ENCODE measurements at regions not wholly inside any gene's neighbourhood (a gene's known extent, or its start where the extent isn't known, plus 50 kb on each side); places are given as distances from the start of the nearest gene placed in this dataset.

DNA sequence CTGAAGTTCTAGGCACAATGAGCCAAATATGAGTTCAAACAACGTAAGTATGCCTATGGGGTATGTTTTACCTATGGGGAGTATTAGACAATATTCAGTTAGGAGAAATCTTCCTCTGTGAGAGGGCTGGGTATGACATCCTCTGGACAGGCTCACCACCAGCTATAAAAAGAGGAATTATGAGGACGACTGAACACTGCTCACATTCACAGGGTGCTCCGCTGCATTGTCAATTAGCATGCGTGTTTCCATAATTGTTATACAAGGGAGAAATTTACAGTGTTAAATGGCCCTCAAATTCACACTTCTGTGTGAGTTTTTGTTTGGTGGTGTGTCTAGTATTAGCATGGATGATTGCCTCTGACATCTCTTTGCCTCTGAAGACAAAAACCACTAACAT, 700.4 kb downstream of the BCL11A start:
- no peak for DNase-seq
- TF ChIP-seq, protein P1, sequence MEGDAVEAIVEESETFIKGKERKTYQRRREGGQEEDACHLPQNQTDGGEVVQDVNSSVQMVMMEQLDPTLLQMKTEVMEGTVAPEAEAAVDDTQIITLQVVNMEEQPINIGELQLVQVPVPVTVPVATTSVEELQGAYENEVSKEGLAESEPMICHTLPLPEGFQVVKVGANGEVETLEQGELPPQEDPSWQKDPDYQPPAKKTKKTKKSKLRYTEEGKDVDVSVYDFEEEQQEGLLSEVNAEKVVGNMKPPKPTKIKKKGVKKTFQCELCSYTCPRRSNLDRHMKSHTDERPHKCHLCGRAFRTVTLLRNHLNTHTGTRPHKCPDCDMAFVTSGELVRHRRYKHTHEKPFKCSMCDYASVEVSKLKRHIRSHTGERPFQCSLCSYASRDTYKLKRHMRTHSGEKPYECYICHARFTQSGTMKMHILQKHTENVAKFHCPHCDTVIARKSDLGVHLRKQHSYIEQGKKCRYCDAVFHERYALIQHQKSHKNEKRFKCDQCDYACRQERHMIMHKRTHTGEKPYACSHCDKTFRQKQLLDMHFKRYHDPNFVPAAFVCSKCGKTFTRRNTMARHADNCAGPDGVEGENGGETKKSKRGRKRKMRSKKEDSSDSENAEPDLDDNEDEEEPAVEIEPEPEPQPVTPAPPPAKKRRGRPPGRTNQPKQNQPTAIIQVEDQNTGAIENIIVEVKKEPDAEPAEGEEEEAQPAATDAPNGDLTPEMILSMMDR (IDR thresholded peaks at IDR 0.05; ENCODE audit: unreplicated experiment) = no peak
- Mint-ChIP-seq H3K27me3 (ENCODE audit: unreplicated experiment) (no peaks in the 10 kb centered on the region), H3K4me3 (ENCODE audit: low read depth, unreplicated experiment) (no peak overlapping the region), H3K9me3 (ENCODE audit: low read depth, unreplicated experiment) (no peaks in the 10 kb centered on the region), H3K36me3 (ENCODE audit: insufficient read depth, unreplicated experiment) (no peaks in the 10 kb centered on the region), H3K4me1 (ENCODE audit: low read depth, unreplicated experiment) (no peaks in the 10 kb centered on the region), H3K27ac (ENCODE audit: unreplicated experiment) (no peak overlapping the region)
- CTCF ChIA-PET = no interaction called here
- no TSS peak for BruUV-seq (replicated peaks)
- intact Hi-C loops (cut with micrococcal nuclease; ENCODE audit: unreplicated experiment) = no loop called here

DNA sequence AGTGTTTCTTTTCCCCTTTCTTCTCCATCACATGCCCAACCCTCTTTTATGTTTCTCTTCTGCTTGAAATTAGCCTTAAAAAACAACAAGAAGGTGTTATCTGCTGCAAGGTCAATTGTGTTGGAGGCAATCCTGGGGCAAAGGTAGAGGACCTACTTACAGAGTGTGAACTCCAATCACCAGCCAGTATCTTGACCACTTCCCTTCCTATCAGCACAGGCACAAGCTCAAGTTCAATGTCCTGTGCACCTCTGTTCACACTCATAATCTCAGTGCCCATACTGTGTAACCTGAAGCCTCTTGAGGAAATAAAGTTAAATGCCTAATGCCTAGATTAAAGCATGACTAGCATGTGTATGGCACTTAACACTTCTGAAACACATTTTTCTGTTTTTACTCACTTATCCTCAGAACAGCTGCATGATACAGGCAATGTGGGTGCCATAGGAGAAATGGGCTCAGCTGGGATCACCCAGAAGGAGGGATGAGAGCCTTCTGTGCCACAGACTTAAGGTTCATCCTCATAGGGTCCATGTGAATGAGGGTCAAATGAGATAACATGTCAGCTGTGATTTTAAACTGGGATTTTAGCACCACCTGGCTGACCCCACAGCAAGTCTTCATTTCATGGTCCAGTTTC, 701.5 kb downstream of the BCL11A start:
- Mint-ChIP-seq H3K36me3 (ENCODE audit: insufficient read depth, unreplicated experiment) (no peaks in the 10 kb centered on the region), H3K27me3 (ENCODE audit: unreplicated experiment) (no peaks in the 10 kb centered on the region), H3K4me1 (ENCODE audit: low read depth, unreplicated experiment) (no peaks in the 10 kb centered on the region), H3K9me3 (ENCODE audit: low read depth, unreplicated experiment) (no peaks in the 10 kb centered on the region), H3K27ac (ENCODE audit: unreplicated experiment) (no peak overlapping the region), H3K4me3 (ENCODE audit: low read depth, unreplicated experiment) (no peak overlapping the region)
- CTCF ChIA-PET = no interaction called here
- no TSS peak for BruUV-seq (replicated peaks)
- intact Hi-C loops (cut with micrococcal nuclease; ENCODE audit: unreplicated experiment) = no loop called here
- TF ChIP-seq, protein P1 (IDR thresholded peaks at IDR 0.05; ENCODE audit: unreplicated experiment) = no peak
- DNase-seq = no peak

DNA sequence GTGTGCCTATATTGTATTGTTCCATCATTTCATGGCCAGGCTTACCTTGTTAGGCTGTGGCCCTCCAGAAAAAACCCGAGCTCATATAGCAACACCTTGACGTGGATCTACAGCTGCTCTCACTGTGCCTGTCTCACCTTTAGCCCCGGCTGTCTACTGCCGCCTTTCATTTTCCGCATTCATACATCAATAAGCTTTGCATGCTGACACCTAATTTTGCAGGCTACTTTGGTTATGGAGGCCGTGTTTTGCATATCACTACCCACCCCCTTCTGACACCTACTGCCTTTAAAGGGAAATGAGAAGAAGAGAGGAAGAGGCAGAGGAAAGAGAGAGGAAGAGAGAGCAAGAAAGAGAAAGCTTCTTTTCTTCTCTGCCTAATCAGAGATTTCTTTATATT, 702.9 kb downstream of the BCL11A start:
- intact Hi-C loops (cut with micrococcal nuclease; ENCODE audit: unreplicated experiment) = no loop called here
- BruUV-seq (replicated peaks) = no TSS peak

DNA sequence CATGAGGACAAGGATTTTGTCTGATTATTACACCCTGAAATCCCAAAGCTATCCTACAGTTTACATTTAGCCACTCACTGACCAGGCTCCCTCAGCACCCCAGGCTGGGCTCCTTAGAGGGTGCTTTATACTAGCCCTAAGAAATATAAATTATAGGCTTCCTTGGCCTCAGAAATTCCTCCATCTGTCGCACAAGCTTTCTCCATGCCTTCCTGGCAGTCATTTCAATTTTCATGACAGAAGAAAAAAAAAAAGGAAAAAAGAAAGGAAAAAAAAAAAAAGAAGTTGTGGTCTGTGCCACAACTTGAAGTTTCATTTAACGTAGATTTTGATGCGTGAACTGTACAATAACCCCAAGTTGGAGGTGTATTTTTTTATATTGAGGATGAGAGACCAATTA, 719.5 kb downstream of the BCL11A start:
- no TSS peak for BruUV-seq (replicated peaks)
- Mint-ChIP-seq H3K36me3 (ENCODE audit: insufficient read depth, unreplicated experiment) (no peaks in the 10 kb centered on the region), H3K9me3 (ENCODE audit: low read depth, unreplicated experiment) (peaks cover 8% of the 10 kb centered on the region)

More for the DNA sequence above, 702.9 kb downstream of the BCL11A start:
- no peak for DNase-seq
- H3K36me3 Mint-ChIP-seq (ENCODE audit: insufficient read depth, unreplicated experiment) = no peaks in the 10 kb centered on the region
- TF ChIP-seq, protein P1 (IDR thresholded peaks at IDR 0.05; ENCODE audit: unreplicated experiment) = no peak
- H3K4me3 Mint-ChIP-seq (ENCODE audit: low read depth, unreplicated experiment) = no peak overlapping the region
- CTCF ChIA-PET = no interaction called here
- no peaks in the 10 kb centered on the region for H3K27me3 Mint-ChIP-seq (ENCODE audit: unreplicated experiment)
- H3K27ac Mint-ChIP-seq (ENCODE audit: unreplicated experiment) = no peak overlapping the region
- H3K4me1 Mint-ChIP-seq (ENCODE audit: low read depth, unreplicated experiment) = no peaks in the 10 kb centered on the region
- H3K9me3 Mint-ChIP-seq (ENCODE audit: low read depth, unreplicated experiment) = no peaks in the 10 kb centered on the region

More for the DNA sequence above, 719.5 kb downstream of the BCL11A start:
- DNase-seq = no peak
- CTCF ChIA-PET = interaction anchor here (0.7 kb wide), 1 partner anchor 1097 kb away, joined by 4 read pairs; no protein-coding TSS in a partner anchor
- no peak overlapping the region for H3K27ac Mint-ChIP-seq (ENCODE audit: unreplicated experiment)
- H3K4me3 Mint-ChIP-seq (ENCODE audit: low read depth, unreplicated experiment) = no peak overlapping the region
- H3K27me3 Mint-ChIP-seq (ENCODE audit: unreplicated experiment) = peaks cover 10% of the 10 kb centered on the region
- TF ChIP-seq, protein P1 (IDR thresholded peaks at IDR 0.05; ENCODE audit: unreplicated experiment) = no peak
- intact Hi-C loops (cut with micrococcal nuclease; ENCODE audit: unreplicated experiment) = no loop called here
- no peaks in the 10 kb centered on the region for H3K4me1 Mint-ChIP-seq (ENCODE audit: low read depth, unreplicated experiment)

Data from Calu3 (cell line).